ENCODE measurements at regions not wholly inside any gene's neighbourhood (a gene's known extent, or its start where the extent isn't known, plus 50 kb on each side); places are given as distances from the start of the nearest gene placed in this dataset.

DNA sequence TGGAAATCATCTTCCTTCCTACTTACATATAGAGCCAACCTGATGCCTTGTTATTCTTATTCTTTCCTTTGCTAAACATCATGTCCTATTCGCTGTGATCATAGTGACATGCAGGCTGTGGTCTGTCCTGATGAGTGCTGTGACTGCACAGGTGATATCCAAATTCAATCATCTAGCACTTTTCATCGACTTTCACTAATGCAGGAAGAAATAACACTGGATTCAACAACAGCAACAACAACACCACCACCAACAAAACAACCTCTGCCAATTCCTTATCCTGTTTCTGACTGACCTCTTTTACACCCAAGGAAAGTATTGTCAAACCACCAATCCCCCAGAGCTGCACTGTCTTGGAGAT lies 203.2 kb upstream of the PHYHIPL start:
- ChIA-PET POLR2A (ENCODE audit: low non-redundant PET) (no interaction called here), CTCF (interaction anchor here (0.5 kb wide), 1 partner anchor 18 kb away, joined by 3 read pairs; no protein-coding TSS in a partner anchor)
- TF ChIP-seq, protein P1, sequence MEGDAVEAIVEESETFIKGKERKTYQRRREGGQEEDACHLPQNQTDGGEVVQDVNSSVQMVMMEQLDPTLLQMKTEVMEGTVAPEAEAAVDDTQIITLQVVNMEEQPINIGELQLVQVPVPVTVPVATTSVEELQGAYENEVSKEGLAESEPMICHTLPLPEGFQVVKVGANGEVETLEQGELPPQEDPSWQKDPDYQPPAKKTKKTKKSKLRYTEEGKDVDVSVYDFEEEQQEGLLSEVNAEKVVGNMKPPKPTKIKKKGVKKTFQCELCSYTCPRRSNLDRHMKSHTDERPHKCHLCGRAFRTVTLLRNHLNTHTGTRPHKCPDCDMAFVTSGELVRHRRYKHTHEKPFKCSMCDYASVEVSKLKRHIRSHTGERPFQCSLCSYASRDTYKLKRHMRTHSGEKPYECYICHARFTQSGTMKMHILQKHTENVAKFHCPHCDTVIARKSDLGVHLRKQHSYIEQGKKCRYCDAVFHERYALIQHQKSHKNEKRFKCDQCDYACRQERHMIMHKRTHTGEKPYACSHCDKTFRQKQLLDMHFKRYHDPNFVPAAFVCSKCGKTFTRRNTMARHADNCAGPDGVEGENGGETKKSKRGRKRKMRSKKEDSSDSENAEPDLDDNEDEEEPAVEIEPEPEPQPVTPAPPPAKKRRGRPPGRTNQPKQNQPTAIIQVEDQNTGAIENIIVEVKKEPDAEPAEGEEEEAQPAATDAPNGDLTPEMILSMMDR (conservative IDR thresholded peaks at IDR 0.05; ENCODE audit: low read depth): no peak
- no peak for DNase-seq (ENCODE audit: low spot score)
- H3K27ac ChIP-seq: no peak overlapping the region

DNA sequence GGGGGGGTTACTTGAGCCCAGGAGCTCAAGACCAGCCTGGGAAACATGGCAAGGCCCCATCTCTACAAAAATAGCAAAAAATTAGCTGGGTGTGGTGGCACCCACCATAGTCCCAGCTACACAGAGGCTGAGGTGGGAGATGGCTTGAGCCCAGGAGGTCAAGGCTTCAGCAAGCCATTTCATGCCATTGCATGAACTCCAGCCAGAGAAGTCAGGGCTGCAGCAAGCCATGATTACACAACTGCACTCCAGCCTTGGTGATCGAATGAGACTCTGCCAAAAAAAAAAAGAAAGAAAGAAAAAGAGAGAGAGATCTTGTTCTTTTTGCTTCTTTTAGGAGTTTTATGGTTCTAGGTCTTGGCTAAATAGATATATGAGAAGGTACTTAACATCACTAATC lies 200.2 kb upstream of the PHYHIPL start:
- ChIA-PET POLR2A (ENCODE audit: low non-redundant PET) (no interaction called here), CTCF (no interaction called here)
- H3K27ac ChIP-seq: no peak overlapping the region
- TF ChIP-seq, protein P1 (conservative IDR thresholded peaks at IDR 0.05; ENCODE audit: low read depth): no peak
- DNase-seq (ENCODE audit: low spot score): no peak

DNA sequence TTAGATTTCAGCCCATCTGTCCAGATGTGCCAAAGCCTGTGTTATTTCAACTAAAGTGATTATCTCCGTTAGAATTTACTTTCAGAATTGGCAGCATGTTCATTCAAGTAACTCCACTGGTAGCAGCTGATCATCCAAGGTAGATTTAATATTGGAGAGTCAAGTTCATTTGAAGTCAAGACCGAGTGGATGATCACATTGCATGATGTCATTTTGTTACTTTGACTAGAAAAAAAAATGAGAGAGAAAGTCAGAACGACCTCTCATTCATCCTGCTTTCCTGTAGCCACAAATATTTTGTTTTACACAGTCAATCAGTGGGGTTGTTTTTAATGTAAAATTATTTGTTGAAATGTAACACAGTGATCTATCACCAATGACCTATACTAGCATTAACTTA lies 196.7 kb upstream of the PHYHIPL start:
- no peak overlapping the region for H3K27ac ChIP-seq
- TF ChIP-seq, protein P1 (conservative IDR thresholded peaks at IDR 0.05; ENCODE audit: low read depth): no peak
- ChIA-PET CTCF (no interaction called here), POLR2A (ENCODE audit: low non-redundant PET) (no interaction called here)
- no peak for DNase-seq (ENCODE audit: low spot score)

DNA sequence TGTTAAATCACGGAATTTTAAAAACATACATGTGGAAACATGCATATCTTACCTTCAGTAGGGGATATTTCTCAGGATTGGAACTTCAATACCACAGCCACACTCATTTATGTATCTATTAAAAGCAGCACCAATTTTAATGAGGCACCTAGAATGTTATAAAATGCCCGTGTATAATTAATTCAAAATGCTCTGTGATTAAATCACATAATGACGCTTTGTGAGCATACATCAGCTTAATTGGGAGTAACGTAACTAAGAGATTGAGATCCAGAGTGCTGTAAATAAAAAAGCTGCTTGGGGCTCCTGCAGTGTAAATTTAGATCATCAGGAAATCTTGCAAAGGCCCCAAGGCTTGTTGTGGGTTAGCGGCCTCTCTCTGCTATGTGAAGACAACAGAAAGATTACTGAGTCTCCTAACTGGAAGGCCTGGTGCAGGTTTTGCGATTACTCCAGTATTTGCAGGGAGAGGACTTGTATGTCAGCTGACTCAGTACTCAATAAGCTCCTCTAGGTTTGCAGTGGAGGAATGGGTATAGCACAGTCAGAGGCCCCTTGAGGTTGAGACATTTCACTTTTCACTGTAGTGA lies 195.5 kb upstream of the PHYHIPL start:
- TF ChIP-seq, protein P1 (conservative IDR thresholded peaks at IDR 0.05; ENCODE audit: low read depth): no peak
- H3K27ac ChIP-seq: no peak overlapping the region
- DNase-seq (ENCODE audit: low spot score): no peak
- ChIA-PET POLR2A (ENCODE audit: low non-redundant PET) (no interaction called here), CTCF (no interaction called here)

DNA sequence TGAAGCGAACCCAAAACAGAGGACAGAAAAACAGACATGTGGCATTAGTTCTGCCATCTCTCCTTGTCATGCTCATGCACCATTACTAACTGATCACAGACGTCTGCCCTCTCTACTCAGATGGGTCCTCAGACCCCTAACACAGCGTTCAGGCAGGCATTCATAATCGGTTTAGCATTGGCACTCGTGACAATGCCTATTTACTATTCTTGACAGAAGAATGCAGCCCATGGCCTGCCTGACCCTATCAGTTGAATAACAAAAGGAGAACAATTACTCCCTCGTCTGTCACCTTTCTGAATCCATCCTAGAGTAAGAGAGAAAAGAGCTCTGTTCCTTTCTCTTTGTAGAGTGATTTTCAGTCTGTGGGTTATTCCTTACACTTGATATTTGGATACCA lies 194.6 kb upstream of the PHYHIPL start:
- DNase-seq (ENCODE audit: low spot score): no peak
- ChIA-PET CTCF (no interaction called here), POLR2A (ENCODE audit: low non-redundant PET) (no interaction called here)
- no peak overlapping the region for H3K27ac ChIP-seq
- TF ChIP-seq, protein P1 (conservative IDR thresholded peaks at IDR 0.05; ENCODE audit: low read depth): no peak

DNA sequence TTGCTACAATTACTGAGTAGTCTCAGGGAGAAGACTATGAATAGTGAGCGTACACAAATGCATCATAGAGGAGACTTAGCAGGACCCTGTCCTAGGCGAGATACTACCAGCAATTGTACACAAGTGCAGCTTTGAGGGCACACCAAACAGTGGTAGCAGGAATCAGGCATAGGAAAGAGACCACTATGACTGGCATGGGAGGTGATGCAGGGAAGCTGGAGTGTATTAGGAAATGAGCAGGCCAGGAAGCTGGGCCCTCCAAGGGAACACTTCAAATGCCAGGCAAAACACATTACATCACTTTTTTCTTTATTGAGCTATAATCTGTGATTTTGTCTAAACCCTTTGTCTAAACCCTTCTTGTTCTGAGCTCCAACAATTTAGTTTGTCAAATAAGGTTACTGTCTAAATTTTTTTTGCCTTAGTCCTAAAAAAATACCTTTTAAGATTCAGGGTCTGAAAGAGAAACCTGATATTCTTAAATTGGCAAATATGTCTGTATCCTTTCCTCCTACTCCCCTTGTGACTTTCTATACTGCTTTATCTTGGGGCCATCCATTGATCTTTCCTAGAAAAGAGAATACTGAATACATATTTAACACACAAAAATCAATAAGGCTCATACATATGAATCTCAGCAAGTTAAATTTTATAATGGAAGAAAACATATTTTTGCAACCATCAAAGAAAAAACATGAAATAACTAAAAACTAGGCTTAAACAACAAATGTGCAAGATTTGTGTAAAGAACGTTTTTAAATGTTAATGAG lies 193.8 kb upstream of the PHYHIPL start:
- POLR2A ChIA-PET (ENCODE audit: low non-redundant PET): no interaction called here
- TF ChIP-seq, protein P1 (conservative IDR thresholded peaks at IDR 0.05; ENCODE audit: low read depth): no peak
- DNase-seq (ENCODE audit: low spot score): no peak
- CTCF ChIA-PET: no interaction called here
- H3K27ac ChIP-seq: no peak overlapping the region

Measured in RWPE1 (cell line).